ENCODE measurements at regions not wholly inside any gene's neighbourhood (a gene's known extent, or its start where the extent isn't known, plus 50 kb on each side); places are given as distances from the start of the nearest gene placed in this dataset.

DNA sequence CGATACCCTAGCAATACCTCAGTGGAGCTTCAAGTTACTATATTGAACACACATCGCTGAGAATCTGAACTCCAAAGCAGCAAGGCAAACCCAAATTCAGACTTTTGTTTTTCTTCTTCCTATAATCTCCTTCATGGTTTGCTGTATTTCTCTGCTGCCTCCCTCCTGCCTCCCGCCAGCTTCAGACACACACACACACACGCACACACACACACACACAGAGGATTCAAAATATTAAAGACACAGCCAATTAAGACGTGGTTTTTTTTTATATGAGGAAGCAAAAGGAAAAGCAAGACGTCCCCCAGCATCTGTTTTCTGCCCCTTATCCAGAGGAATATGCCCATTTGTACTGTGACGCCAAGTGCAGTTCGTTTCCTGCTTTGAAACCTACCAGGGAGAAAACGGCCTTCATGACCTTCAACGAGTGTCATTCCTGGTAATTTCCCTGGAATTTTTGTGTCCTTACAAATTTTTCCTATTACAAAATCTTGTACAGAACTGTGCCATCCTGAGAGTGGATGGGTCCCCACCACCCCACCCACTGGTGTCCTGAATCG is 547.9 kb upstream of the ID2 start:
- no peak for TF ChIP-seq EZH2 (IDR thresholded peaks at IDR 0.05; ENCODE audit: insufficient read depth, poor library complexity, severe bottlenecking)
- no peak for TF ChIP-seq EZH2phosphoT487 (IDR thresholded peaks at IDR 0.05; ENCODE audit: insufficient read depth, low read depth)

Data from GM23248 (cell line).